ENCODE measurements at regions not wholly inside any gene's neighbourhood (a gene's known extent, or its start where the extent isn't known, plus 50 kb on each side); places are given as distances from the start of the nearest gene placed in this dataset.

DNA sequence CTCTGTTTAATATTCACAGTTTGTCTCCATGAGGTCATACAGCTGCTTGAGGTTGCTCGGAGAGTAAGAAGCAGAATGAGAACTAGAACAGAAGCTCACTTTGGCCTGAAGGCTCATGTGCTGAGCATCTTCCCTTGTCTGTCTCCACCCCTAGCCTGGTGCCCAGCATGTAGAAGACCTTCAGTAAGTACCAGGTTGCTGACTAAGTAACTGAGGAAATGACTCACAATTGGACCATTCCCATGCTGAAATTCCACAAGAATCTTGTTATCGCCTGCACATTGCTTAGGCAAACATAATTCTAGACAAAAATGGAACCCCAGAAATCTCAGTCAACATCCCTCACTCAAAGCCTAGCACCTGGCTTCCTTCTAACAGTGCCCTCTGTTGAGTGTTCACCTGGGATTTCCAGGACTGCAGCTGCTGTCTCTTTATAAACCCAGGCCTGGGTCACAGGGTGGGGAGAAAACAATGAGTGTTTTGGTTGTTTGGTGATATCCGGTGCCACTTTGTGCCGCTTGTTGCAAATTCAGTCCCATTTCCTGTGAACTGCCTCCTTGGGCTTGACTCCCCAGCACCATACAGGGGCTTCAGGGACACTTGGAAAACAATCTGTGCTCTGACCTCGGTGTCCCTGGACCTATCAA, 406.8 kb downstream of the ETS1 start:
- Histone ChIP-seq H3F3A (ENCODE audit: low read depth) (no peaks in the 10 kb centered on the region), H4K20me1 (ENCODE audit: insufficient read depth, low read length, poor library complexity, severe bottlenecking) (no peaks in the 10 kb centered on the region), H3K4me3 (ENCODE audit: low read length, poor library complexity, severe bottlenecking) (no peak overlapping the region), H3K79me2 (ENCODE audit: insufficient read depth, low read length) (no peaks in the 10 kb centered on the region), H3K27me3 (ENCODE audit: insufficient read depth, low read length, poor library complexity, severe bottlenecking) (no peaks in the 10 kb centered on the region), H3K4me2 (ENCODE audit: low read depth, low read length, poor library complexity, severe bottlenecking) (no peak overlapping the region), H3K4me1 (ENCODE audit: insufficient read depth, low read length, poor library complexity, severe bottlenecking) (no peaks in the 10 kb centered on the region), H3K9ac (ENCODE audit: low read depth, low read length, poor library complexity, severe bottlenecking) (no peak overlapping the region), H3K36me3 (ENCODE audit: insufficient read depth, low read length) (no peaks in the 10 kb centered on the region), H3K9me2 (replicated peaks; ENCODE audit: low read depth, low read length) (no peaks in the 10 kb centered on the region), H2AFZ (ENCODE audit: low read length) (no peak overlapping the region), H3K9me3 (ENCODE audit: insufficient read depth, low read depth, low read length) (0 out of 2 replicates have a peak, but pooled peaks cover 4% of the 10 kb centered on the region)
- TF ChIP-seq, protein P1, sequence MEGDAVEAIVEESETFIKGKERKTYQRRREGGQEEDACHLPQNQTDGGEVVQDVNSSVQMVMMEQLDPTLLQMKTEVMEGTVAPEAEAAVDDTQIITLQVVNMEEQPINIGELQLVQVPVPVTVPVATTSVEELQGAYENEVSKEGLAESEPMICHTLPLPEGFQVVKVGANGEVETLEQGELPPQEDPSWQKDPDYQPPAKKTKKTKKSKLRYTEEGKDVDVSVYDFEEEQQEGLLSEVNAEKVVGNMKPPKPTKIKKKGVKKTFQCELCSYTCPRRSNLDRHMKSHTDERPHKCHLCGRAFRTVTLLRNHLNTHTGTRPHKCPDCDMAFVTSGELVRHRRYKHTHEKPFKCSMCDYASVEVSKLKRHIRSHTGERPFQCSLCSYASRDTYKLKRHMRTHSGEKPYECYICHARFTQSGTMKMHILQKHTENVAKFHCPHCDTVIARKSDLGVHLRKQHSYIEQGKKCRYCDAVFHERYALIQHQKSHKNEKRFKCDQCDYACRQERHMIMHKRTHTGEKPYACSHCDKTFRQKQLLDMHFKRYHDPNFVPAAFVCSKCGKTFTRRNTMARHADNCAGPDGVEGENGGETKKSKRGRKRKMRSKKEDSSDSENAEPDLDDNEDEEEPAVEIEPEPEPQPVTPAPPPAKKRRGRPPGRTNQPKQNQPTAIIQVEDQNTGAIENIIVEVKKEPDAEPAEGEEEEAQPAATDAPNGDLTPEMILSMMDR (conservative IDR thresholded peaks at IDR 0.05; ENCODE audit: low read length) = no peak
- TF ChIP-seq EZH2phosphoT487 (IDR thresholded peaks at IDR 0.05; ENCODE audit: borderline replicate concordance) = no peak

DNA sequence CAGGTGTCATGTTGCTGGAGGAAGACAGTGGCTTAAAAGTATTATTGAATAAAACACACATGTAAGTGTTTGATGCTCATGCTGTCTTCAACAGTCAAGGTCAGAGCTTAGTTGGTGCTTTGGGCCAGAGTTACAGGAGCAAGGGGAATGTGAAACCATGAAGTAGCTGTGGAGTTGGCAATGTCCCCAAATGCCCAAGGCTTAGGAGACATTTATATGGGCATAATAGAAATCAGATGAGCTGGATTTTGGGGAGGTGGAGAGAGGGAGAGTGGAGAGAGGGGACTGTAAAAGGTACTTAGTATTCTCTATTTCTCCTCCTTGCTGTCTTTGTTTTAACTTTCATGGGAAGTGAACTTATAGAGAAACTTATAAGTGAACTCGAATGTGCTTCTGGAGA, 407.8 kb downstream of the ETS1 start:
- no peaks in the 10 kb centered on the region for H3K79me2 ChIP-seq (ENCODE audit: insufficient read depth, low read length)
- H3K4me2 ChIP-seq (ENCODE audit: low read depth, low read length, poor library complexity, severe bottlenecking) = no peak overlapping the region
- no peaks in the 10 kb centered on the region for H3K9me2 ChIP-seq (replicated peaks; ENCODE audit: low read depth, low read length)
- TF ChIP-seq, protein P1 (conservative IDR thresholded peaks at IDR 0.05; ENCODE audit: low read length) = no peak
- no peak for TF ChIP-seq EZH2phosphoT487 (IDR thresholded peaks at IDR 0.05; ENCODE audit: borderline replicate concordance)
- no peaks in the 10 kb centered on the region for H3F3A ChIP-seq (ENCODE audit: low read depth)
- no peaks in the 10 kb centered on the region for H3K36me3 ChIP-seq (ENCODE audit: insufficient read depth, low read length)
- no peak overlapping the region for H3K4me3 ChIP-seq (ENCODE audit: low read length, poor library complexity, severe bottlenecking)
- no peak overlapping the region for H3K9ac ChIP-seq (ENCODE audit: low read depth, low read length, poor library complexity, severe bottlenecking)
- no peaks in the 10 kb centered on the region for H3K4me1 ChIP-seq (ENCODE audit: insufficient read depth, low read length, poor library complexity, severe bottlenecking)
- no peaks in the 10 kb centered on the region for H3K27me3 ChIP-seq (ENCODE audit: insufficient read depth, low read length, poor library complexity, severe bottlenecking)
- H3K9me3 ChIP-seq (ENCODE audit: insufficient read depth, low read depth, low read length) = 0 out of 2 replicates have a peak, but pooled peaks cover 1% of the 10 kb centered on the region
- no peak overlapping the region for H2AFZ ChIP-seq (ENCODE audit: low read length)
- no peaks in the 10 kb centered on the region for H4K20me1 ChIP-seq (ENCODE audit: insufficient read depth, low read length, poor library complexity, severe bottlenecking)

DNA sequence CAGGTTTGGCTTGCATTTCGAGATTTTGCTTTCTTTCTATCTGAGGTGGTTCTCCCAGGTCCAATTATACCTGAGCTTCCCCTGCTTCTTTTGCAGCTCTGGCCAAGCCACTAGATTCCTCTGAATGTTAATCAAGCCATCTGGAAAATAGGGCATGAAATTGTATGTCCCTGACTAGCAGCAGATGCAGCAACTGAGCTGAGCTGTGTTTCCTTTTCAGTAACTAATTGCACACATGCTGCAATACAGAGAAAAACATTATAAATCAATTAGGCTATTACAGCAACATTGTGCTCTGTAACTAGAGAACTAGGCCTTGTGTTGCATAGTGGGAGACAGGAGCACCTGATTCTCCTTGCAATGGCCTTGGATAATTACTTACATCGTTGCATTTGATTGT, 408.3 kb downstream of the ETS1 start:
- Histone ChIP-seq H3K79me2 (ENCODE audit: insufficient read depth, low read length) (no peaks in the 10 kb centered on the region), H3K4me2 (ENCODE audit: low read depth, low read length, poor library complexity, severe bottlenecking) (no peak overlapping the region), H3K9me2 (replicated peaks; ENCODE audit: low read depth, low read length) (no peaks in the 10 kb centered on the region), H3K4me3 (ENCODE audit: low read length, poor library complexity, severe bottlenecking) (no peak overlapping the region), H2AFZ (ENCODE audit: low read length) (no peak overlapping the region), H3K36me3 (ENCODE audit: insufficient read depth, low read length) (no peaks in the 10 kb centered on the region), H3F3A (ENCODE audit: low read depth) (no peaks in the 10 kb centered on the region), H3K9ac (ENCODE audit: low read depth, low read length, poor library complexity, severe bottlenecking) (no peak overlapping the region), H4K20me1 (ENCODE audit: insufficient read depth, low read length, poor library complexity, severe bottlenecking) (no peaks in the 10 kb centered on the region), H3K27me3 (ENCODE audit: insufficient read depth, low read length, poor library complexity, severe bottlenecking) (no peaks in the 10 kb centered on the region), H3K9me3 (ENCODE audit: insufficient read depth, low read depth, low read length) (no peaks in the 10 kb centered on the region), H3K4me1 (ENCODE audit: insufficient read depth, low read length, poor library complexity, severe bottlenecking) (no peaks in the 10 kb centered on the region)
- no peak for TF ChIP-seq EZH2phosphoT487 (IDR thresholded peaks at IDR 0.05; ENCODE audit: borderline replicate concordance)
- TF ChIP-seq, protein P1 (conservative IDR thresholded peaks at IDR 0.05; ENCODE audit: low read length) = no peak
